ENCODE measurements at regions not wholly inside any gene's neighbourhood (a gene's known extent, or its start where the extent isn't known, plus 50 kb on each side); places are given as distances from the start of the nearest gene placed in this dataset.

DNA sequence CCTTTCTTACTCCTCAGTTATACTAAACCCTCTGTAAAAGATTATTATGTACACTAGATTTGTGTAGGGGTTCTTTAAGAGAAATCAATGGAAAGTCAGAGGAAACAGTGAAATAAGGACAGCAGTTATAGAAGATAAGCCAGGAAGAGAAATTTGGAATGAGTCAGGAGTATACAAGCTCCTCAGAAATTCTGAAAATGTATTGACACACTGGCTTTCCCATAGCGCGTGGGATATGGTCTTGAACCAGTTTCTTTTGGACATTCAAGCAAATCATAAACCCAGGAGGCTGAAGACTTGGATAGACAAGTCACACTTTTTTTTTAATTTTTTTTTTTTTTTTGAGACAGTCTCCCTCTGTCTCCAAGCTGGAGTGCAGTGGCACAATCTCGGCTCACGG, 316.1 kb upstream of the MMADHC start:
- TF ChIP-seq CTCF (IDR thresholded peaks at IDR 0.05) = no peak
- TF ChIP-seq ZFX (IDR thresholded peaks at IDR 0.05; ENCODE audit: borderline replicate concordance) = no peak
